HG03045 (cell line): ENCODE measurements at regions not wholly inside any gene's neighbourhood (a gene's known extent, or its start where the extent isn't known, plus 50 kb on each side); places are given as distances from the start of the nearest gene placed in this dataset.
A peak's percentile ranks its signal among the peaks of the same experiment; 100 is the strongest.

Source experiments
- ATAC-seq: cut with Tn5 transposase; IDR thresholded peaks from one replicate; pipeline ENCODE4 v1.9.1; 2021; ENCODE audit warnings: mild to moderate bottlenecking, moderate library complexity; ENCODE audit not compliant: unreplicated experiment

DNA sequence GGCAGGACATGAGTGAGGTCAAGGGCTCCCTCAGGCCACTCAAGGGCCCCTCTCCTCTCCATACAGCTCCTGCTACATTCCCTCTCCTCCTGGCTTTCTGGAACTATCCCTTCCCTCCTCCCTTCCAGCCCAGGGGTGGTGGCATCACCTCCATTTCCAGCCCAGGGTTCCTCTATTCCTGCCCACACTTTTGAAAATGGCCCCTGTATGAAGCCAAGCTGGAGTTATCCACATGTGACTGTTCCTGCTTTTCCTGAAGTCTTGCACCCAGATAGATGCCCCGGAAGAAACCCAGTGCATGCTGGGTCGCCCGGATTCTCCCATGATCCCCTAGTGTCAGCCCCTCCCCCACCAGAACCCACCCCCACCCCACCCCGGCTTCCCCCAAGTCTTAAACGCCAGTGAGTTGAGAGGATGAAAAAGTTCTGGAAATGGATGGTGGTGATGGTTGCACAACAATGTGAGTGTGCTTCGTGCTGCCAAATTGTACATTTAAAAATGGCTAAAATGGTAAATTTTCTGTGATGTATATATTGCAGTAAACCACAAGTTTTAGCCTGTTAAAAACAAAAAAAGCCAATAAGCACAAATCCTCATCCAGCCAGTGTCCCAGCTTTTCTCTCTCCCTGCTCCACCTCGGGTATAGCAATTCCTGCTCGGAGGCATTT, 136.9 kb downstream of the SCARB1 start:
- no peak for ATAC-seq

DNA sequence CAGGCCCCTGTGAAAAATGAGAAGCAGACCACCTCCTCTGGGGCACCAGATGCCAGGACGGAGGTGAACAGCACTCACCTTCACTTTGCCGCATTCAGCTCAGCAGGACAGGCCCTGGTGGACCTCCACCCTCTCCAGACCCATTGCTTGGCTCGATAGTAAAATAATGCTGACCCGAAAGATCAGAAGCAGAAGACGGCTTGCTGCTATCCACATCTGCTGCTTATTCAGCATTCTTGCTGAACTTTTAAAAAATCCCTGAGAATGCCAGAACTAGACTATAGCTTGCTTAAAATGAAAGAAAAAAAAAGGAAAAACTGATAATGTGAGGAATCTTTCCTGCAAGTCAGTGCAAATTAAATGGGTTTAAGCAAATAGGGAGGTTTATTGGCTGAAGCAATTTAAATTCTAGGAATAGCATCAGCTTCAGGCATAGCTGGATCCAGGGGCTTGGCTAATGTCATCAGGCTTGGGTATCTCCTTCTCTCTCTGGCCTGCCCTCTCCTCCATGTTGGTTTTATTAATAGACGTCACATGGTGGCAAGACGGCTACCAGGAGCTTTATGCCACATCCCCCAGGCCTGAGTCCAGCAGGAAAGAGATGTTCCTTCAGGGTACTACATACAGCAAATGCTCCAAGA, 137.9 kb downstream of the SCARB1 start:
- ATAC-seq: no peak

DNA sequence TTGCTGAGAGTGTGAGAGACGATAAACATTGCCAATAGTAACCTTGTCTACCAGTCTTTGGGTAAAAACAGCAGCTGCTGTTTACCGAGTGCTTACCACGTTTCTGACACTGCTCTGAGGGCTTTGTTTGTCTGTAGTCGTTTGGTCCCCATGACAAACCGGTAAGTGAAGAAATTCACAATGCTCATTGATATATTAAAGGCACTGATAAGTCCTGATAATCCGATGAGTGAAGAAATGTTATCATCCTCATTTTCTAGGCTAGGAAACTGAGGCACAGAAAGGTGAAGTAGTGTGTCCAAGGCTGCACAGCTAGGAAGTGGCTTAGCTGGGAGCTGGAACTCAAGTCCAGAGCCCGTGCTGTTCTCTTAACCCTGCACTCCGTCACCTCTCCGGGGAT, 138.6 kb downstream of the SCARB1 start:
- no peak for ATAC-seq

DNA sequence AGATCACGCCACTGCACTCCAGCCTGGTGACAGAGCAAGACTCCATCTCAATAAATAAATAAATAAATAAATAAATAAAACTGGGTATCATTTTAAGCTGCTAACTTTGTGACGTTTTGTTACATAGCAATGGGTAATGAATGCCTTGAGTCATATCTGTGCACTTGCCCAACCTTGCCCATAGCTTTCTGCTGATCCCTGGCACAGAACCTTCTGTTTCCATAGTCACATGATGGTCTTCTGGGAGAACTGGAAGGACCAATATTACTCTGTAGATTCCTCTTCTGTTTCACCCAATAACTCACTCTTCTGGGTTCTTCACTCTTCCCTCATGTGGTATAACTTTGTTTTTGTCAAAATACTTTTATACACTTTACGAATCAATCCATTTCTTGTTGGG, 140.8 kb downstream of the SCARB1 start:
- no peak for ATAC-seq

DNA sequence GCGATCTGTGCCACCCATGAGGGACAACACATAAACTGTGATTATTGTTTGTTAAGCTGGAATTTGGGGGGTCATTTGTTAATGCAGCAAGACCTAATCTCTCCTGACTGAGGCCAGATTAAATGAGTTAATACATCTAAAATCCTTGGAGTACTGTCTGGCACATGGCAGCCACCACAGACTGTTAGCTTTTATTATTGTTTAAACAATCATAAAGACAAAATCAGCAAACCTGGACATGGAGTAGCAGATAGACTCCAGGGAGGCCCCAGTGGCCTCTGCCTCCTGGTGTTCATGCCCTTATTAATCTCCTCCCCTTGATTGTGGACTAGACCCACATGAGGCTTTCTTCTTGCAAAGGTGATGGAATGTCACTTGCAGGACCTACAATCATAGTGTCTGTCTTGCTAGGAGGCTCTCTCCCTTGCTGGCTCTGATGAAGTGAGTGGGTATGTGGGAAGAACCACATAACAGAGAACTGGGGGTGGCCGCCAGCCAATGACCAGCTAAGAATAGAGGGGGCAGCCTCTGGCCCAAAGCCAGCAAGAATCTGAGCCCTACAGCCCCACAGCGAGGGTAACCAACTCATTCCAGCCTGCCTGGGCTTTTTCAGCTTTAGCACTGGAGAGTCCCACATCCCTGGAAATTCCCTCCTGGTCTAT, 142.0 kb downstream of the SCARB1 start:
- ATAC-seq: no peak

DNA sequence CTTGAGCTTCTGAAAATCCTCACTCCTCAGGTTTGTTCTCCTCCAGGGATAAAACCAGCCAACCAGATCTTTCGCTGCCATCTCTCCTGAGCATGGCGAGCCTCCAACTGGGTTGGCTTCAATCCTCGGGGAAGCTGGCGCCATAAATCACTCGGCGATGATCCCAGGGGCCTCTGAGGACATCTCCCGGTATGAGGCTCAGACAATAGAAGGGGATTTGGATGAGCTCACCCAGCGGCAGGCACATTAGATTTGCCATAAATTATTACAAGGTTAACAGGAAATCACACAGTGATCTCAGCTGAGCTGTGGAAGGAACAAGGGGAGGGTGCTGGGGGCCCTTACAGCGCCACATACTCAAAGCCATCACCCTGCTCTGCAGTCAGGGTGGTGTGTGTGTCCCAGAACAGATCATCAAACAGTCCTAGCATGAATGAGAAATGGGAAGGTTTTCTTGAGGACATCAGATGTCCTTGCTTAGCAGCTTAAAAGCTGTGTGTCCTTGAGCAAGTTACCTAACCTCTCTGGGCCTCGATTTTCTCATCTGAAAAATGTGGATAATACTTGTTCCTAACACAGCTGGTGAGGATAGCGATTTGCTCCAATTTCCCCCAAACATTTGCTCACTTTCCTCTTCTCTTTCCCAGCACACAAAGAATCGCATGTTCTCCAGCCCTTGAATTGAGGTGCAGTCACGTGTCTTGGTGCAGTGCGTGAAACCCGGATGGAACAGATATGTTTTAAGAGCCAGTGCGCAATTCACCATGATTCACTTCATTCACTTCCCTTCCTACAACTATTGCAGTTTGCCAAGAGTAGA, 142.8 kb downstream of the SCARB1 start:
- no peak for ATAC-seq

DNA sequence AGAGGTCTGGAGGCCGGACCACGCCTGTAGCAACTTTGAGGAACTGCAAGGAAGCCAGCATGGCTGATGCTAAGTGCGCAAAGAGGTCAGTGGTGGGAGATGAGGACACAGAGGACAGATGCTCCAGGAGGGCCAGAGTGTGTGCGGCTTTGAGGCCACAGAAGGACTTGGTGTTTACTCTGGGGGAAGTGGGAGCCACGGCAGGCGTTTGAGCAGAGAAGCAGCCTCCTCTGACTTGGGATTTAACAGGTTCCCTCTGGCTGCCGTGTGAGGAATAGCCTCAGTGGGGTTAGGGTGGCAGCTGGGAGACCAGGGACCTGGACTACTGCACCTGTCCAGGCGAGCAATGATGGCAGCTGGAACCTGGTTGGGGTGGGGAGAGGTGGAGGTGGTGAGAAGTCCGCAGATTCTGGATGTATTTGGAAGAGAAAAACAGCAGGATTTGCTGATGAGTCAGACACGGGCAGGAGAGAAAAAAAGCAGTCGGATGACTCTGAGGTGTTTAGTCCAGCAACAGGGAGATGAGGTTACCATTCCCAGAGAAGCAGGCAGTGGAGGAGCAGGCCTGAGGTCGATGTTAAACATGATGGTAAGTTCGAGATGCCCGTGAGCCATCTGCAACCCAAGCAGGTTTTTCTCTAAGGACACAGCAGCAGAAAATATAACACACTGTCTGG, 143.5 kb downstream of the SCARB1 start:
- ATAC-seq: no peak

DNA sequence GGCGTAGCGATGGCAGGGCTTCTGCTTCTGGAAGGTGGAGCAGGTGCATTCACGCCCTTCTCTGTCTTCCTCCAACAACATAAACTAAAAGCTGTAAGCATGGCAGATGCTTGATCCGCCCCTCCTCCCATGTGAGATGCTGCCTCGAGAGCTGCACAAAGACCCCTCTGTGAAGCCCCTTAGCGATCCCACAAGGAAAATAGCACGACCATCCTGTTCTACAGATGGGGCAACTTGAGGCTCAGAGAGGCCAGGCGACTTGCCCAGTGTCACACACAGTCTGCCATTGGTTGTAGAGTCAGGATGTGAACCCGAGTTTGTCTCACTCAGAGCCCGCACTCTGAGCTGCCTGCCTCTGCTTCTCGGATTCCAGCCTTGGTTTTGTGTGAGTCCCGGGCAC, 144.4 kb downstream of the SCARB1 start:
- ATAC-seq: no peak

DNA sequence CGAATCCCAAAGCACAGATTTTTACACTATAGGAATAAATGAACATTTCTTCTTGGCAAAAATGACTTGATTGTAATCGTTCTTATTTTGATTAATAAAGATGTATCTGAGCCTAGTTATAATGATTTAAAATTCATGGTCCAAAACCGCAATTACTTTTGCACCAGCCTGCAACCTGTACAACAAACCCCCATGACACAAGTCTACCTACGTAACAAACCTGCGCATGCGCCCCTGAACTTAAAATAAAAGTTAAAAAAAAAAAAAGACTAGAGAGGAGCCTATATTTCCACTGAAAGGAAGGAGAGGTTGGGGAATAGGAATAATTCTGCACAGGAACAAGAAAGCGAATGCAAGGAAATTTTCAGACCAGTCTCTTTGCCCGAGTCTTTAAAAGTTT, 145.2 kb downstream of the SCARB1 start:
- ATAC-seq: no peak

DNA sequence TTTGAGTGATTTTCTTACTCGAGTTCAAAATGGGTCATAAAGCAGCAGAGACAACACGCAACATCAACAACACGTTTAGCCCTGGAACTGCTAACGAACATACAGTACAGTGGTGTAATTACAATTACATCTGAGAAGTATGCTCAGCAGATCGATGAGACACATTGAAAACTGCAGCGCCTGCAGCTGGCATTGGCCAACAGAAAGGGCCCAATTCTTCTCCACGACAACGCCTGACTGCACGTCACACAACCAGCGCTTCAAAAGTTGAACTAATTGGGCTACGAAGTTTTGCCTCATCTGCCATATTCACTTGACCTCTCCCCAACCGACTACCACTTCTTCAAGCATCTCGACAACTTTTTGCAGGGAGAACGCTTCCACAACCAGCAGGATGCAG, 145.6 kb downstream of the SCARB1 start:
- no peak for ATAC-seq

DNA sequence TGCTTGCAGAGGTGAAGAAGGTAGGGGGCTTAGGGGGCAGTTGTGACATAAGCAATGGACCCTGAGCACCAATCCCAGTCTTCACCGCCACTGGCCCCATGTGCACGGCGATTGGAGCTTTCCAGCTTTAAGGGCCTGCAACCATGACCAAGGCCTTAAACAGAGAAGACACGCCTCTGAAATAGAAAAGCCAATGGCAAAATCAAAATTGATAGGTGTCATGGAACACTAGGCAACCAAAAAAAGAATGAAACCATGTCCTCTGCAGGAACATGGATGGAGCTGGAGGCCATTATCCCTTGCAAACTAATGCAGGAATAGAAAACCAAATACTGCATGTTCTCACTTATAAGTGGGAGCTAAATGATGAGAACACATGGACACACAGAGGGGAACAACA, 146.3 kb downstream of the SCARB1 start:
- no peak for ATAC-seq

DNA sequence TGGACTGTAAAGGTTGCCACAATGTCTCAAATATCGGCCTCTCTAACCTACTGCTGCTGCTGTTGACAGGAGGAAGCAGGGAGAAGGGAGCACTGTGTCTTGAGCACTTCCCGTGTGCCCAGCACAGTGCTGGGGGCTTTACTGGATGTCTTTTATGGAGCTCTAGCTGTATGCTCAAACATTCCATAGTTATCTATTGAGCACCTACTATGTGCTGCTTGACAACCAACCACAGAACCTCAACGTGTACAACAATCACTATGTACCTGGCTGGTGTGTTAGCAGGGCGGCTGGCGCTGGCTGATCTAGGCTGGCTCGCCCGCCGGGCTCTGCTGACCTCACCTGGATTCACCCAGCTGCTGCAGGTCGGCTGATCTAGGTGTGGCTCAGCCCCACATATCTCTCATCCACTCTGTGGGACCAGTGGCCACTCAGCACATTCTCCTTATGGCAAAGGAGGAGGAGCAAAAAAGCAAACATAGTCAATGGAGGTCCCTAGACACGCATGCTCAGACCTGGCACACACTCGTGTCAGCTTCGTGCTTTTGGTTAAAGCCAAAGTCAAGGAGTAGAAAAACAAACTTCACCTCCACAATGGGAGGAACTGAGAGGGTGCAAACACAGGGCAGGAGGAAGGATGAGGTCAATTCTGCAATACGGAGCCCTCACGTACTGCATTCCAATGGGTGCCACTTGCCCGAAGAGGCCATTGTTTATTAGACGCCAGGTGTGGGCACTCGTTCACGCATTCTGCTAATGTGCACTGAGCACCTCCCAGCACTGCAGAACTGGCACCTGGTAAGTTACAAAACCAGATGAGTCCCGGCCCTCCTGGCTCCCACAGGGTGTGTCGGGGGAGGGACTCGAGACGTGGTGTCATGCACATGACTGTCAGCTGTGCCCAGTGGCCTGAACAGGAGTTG, 147.2 kb downstream of the SCARB1 start:
- no peak for ATAC-seq

DNA sequence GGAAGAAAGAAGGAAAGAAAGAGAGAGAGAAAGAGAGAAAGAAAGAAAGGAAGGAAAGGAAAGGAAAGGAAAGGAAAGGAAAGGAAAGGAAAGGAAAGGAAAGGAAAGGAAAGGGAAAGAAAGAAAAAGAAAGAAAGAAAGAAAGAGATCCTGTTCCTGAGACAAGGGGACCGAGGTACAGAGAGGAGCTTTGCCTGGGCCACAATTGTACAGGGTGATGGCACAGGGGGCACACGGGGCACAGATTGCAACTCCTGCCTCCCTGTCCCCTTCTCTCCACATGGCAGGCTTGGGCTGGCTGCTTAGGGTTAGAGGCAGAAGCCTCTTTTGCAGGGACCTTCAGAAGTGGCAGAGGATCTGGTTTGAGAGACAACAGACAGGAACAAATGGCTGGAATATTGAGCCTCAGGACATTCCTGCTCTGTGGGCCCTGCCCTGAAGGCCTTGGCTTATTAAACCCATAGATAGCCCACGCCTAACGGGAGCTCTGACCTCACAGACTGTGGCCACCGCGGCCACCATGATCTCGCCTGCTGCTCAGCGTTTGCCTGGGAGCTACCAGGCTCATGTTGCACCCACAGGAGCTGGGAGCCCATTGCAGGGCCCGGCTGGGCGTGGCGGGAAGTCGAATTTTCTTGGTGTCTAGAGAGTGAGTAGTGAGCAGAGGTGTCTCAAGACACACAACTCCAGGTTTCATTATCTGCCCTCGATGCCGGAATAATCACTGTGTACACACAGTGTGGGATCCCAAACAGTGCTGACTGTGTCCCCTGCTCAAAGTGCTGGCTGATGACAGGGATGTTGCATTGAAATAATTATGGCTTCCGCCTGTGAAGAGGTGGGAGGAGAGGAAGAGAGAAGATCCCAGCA, 147.9 kb upstream of the NCOR2 start:
- no peak for ATAC-seq

DNA sequence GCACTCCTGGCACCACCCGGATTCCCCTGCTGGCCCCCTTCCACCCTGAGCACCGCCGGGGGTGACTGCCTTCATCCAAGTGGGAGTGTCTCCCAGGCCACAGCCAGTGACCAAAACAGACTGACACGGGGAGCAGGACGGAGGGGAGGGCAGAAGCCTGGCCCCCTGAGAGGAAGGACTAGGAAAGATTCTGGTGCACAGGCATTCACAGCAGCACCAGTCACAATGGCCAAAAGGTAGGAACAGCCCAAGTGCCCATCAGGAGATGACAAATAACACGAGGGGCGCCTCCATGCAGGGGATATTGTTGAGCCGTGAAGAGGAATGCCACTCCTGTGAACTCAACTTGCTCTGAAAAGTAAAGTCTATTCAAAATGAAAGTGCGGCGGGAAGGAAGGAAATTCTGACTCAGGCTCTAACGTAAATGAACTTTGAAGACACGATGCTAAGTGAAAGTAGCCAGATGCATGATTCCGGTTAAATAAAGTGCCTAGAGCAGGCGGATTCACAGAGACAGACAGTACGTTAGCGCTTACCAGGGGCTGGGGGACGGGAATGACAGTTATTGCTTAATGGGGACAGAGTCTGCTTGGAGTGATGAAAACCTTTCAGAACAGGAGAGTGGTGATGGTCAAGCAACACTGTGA, 146.1 kb upstream of the NCOR2 start:
- peak; percentile 69 for ATAC-seq

DNA sequence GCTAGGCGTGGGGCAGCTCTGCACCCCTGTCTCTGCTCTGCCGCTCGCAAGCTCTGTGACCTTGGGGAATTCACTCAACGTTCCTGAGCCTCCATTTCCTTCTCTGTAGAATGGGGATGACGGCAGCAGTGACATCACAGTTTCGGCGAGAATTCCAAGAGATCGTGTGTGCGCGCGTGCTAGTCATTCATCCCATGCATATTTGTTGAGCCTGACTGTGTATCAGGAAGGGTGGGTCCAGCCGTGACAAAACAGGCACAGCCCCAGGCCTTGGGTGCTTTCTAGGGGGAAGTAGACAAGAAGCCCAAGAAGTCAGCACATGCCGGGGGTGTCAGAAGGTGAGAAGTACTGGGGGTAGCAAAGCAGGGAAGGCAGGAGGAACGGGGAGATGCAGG, 145.6 kb upstream of the NCOR2 start:
- ATAC-seq: peak; percentile 19

DNA sequence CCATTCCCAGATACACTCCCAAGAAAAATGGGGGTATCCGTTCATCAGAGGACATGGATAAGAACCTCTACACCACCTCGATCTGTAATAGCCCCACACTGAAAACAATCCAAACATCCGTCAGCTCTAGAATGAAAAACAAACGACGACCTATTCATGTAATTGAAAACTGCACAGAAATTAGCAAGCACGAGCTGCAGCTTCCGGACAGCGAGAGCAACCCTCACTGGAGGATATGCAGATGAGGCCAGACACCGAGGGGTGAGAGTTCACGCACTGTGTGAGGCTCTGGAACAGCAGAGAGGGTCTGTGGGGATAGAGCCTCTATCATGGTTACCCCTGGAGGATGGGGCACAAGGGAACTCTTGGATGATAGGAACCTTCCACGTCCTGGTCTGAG, 143.9 kb upstream of the NCOR2 start:
- ATAC-seq: no peak

DNA sequence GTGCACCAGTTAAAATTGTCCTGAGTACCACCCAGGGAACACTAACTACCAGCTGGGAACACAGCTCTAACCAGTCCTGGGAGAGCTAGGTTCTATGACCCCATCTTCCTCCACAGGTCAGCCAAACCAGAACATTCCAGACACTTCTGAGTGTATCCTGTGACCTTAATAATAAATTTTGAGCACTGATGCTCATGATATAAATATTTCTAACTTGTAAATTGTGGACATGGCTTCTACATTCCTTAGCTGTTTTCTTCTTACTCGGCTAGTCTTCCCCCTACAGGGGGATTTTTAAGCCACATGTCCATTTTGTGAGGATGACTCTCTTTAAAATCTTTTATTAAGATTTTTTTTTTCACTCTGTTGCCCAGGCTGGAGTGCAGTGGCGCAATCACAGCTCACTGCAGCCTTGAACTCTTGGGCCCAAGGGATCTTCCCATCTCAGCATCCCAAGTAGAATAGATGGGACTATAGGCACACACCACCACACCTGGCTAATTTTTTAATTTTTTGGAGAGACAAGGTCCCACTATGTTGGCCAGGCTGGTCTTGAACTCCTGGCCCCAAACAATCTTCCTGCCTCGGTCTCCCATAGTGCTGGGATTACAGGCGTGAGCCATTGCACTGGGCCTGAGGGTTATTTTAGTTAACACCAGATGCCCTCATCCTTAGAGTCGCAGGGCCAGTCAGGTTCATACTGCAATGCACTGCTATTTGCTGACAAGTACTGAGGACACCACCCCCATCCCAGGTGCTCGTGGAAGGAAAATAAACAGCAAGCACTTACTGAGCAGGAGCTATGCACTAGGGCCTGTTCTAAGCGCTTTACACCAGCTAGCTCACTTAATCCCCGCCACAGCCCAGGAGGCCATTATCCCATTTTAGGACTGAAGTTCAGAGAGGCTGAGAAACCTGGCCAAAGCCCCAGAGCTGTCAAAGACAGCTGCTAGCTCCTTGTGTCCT, 142.6 kb upstream of the NCOR2 start:
- no peak for ATAC-seq
